CD4-positive, alpha-beta T cell treated with Interleukin-15 for 1 hour (primary cell): ENCODE measurements at regions not wholly inside any gene's neighbourhood (a gene's known extent, or its start where the extent isn't known, plus 50 kb on each side); places are given as distances from the start of the nearest gene placed in this dataset.

Experiments used
- DNase-seq: peaks from one replicate; pipeline ENCODE4 v3.0.0-alpha.2; 2020

DNA sequence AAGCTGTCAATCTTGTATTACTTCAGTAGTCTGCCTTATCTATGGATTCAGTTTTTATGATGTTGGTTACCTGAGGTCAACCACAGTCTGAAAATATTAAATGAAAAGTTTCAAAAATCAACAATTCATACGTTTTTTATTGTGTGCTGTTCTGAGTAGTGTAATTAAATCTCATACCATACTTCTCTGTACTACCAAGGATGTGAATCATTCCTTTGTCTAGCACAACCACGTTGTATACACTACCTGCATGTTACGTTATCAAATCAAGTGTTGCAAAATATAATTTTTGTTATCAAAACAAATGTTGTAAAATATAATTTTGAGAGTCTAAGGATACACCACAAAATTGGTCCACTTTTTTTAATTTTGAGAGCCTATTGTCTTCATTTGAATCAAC, 590.2 kb upstream of the SETBP1 start:
- DNase-seq, result no peak

GRCh38 chr18:44093253-44093652, 587.4 kb upstream of the SETBP1 start:
- no peak for DNase-seq

GRCh38 chr18:44096016-44096415, 584.7 kb upstream of the SETBP1 start:
- DNase-seq, result no peak

DNA sequence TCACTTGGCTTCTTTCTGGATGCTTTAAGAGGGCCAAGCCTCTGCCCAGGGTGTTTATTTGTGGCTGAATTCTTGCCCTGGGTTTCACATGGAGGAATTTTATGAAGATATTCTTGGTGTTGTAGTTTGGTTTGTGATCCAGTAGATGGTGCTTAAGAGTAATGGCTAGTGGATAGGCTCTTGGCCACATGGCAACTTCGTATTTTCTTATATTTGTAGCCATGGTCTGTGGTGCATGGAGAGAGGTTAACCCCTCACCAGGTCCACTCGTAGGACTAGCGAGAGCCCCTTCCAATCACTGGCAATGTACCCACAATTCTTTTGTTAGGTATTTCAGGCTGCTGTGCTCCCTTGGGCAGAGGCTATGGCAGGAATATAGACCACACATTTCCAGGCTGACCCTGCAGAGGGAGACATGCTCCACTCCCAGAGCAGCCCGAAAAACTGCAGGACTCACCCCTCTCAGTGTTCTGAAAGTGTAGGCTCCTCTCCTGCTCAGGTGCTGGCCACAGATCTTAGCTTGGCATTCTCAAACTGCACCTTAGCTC, 582.1 kb upstream of the SETBP1 start:
- no peak for DNase-seq

GRCh38 chr18:44107187-44107586, 573.5 kb upstream of the SETBP1 start:
- DNase-seq, result no peak

GRCh38 chr18:44111337-44111736, 569.4 kb upstream of the SETBP1 start:
- no peak for DNase-seq

DNA sequence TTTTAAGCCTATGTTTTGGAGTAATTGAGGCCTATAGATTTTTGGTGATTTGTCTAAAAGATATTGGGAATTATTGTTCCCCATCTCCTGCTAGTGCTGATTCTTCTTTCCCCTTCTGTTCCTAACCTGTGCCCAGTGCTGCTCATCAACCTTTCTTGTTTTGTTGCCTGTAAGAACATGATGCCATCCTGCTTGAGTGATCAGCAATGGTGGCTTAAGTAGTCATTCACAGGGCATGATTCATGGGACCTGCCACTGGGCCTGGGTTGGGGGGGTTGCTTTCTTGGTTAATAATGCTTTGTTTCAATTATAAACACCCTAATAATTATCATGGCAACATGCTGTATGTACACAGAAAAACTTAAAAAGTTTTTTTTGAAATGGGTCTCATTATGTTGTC, 562.9 kb upstream of the SETBP1 start:
- DNase-seq, result no peak

DNA sequence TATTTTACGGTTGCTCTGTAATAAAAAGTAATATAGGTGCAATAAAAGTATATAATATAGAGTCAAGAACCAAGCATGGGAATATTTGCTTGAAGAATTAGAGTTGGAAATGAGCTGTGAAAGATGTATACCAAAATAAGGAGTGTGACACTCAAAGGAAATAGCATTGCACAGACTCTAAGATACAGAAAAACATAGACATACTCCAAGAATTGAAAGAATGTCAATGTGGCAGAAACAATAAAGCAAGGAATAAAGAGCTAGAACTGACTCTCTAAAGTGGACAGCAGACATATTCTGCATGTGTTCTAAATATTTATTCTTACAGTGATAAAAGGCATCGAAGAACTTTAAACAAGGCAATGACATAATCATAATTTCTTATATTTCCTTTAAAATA, 561.1 kb upstream of the SETBP1 start:
- no peak for DNase-seq

DNA sequence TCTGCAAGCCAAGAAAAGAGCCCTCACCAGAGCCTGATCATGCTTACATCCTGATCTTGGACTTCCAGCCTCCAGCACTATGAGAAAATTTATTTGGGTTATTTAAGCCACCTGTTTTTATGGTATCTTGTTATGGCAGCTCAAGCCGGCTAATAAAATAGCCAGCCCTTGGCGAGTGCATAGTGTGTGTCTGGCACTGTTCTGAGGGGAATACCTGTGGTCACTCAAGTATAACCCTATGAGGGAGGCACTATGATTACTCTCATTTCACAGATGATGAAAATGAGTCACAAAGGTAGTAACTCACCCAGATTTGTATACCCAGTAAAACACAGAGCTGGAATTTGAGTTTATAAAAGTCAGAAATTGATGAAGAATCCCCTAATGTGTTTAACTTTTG, 556.9 kb upstream of the SETBP1 start:
- DNase-seq, result no peak

- DNase-seq, result no peak
These were observed 555.2 kb upstream of the SETBP1 start for GRCh38 chr18:44125446-44125845.

- no peak for DNase-seq
These were observed 554.1 kb upstream of the SETBP1 start for GRCh38 chr18:44126598-44126997.

- DNase-seq, result no peak
These were observed 552.3 kb upstream of the SETBP1 start for GRCh38 chr18:44128365-44128764.

DNA sequence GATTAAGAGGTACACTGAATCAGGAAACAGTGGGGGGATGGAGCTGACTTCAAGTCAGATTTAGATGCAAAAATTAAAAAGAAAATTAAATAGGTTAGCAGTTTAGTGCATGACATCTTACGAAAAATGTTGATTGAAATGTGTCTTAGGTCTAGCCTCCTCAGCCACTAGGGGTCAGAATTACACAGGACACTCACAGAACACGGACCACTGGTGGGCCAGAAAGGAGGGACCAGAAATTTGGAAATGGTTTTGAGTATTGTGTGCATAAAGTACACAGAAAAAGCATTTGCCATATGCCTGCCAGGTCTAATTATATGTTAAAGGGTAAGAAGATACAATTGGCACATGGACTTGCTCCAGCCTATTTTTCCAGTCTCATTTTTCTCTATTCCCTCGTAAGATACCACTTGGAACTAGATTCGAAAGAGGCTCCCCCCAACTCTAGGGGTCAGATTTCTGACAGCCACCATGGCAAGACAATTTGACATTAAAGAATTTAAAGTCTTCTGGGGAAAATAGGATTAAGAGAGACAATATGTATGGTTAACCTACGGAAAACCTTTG, 550.2 kb upstream of the SETBP1 start:
- DNase-seq, result no peak

- no peak for DNase-seq
These were observed 547.2 kb upstream of the SETBP1 start for GRCh38 chr18:44133483-44133882.

DNA sequence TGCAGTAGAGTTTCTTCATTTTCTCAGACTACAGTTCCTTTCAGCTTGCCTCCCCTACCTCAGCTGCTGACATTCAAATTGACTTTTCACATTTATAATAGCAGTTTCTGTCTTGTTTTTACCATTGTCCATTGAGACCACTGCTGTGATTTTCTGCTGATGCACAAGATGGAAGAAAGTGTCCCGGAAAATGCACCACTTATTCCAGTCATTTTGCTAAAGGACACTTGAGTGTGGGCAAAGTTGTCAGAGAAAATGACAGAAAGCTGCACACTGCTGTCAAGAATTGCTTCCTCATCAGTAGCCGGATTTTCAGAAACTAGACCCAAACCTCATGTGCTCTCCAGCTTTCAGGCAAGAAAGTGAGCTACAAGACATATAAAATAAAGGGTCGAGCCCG, 546.2 kb upstream of the SETBP1 start:
- no peak for DNase-seq

DNA sequence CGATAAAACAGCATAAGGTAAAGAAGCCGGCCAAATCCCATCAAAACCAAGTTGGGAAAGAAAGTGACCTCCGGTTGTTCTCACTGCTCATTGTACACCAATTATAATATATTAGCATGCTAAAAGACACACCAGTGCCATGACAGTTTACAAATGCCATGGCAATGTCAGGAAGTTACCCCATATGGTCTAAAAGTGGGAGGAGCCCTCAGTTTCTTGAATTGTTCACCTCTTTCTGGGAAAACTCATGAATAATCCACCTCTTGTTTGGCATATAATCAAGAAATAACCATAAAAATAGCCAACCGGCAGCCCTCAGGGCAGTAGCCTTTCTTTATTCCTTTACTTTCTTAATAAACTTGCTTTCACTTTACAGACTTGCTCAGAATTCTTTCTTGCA, 544.9 kb upstream of the SETBP1 start:
- no peak for DNase-seq

DNA sequence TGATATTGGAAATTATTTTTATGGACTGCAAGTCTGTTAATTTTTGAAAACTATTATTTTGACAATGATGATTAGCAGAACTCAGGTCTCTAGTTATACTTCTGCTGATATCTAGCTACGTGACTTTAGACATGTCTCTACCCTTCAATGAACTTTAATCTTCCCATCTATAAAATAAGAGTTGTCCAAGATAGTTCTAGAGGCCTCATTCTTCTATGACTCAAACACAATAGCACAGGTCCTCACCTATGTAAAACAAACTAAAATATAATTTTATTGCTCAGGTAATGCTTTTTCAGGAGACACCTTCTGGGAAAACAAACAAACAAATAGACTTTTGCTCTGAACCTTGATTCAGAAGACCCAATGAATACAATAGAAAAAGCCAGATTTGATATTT, 544.4 kb upstream of the SETBP1 start:
- no peak for DNase-seq

GRCh38 chr18:44143072-44143471, 537.6 kb upstream of the SETBP1 start:
- no peak for DNase-seq

DNA sequence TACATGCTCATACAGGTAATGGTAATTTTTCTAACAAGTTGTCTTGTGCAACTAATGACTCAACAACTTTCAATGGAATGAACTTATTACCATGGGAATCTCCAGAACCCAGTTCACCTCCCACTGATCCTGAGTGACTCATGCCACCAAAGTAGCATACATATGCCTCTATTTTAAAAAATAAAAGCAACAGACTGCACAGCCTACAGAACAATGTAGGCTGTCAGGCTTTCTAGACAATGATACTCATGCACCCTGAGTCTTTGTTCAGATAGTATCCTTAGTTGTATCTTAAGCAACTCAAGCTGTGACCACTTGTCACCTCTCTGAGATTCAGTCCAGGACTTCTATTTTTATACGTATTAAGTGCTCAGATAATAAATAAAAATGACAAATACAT, 531.0 kb upstream of the SETBP1 start:
- no peak for DNase-seq

DNA sequence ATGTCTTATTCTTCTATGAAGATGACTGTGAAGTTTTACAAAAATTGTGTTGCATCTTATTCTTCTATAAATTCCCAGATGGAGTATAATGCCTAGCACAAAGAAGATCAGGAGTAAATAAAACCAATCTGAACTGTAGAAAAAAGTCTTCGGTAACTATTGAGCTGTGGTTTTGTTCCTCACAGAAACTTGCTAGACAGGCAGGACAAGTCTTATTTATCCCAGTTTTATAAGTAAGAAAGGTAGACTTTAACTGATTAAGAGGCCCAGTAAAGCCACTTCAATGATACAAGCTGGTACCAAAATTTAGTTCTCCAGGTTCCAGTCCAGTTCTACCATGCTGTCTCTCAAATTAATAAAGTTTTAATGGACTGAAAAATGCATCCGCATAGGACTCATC, 526.7 kb upstream of the SETBP1 start:
- DNase-seq, result no peak

GRCh38 chr18:44156126-44156525, 524.6 kb upstream of the SETBP1 start:
- DNase-seq, result no peak

DNA sequence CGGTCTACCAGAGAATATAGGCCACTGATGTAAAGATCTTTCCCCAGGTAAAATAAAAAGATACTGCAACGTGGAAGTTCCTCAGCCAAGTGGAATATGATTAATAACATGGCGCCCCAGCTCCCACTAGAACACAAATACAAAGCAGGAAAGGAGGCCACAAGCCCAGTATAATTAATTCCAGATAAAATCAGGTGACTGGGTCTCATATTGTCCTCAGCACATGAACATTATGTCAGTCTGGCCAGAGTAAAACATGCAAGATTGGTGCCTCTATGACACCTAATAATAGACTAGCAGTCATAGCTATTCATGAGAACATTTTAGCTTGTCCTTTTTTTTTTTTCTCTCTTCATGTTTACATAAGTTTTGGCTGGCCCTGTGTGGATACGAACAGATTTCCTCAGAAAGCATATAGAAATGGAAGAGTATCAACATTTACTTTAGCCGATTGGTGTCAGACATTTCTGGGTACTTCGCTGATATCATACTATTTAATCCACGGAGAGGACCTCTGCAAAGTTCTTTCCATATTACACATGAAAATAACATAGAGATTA, 523.8 kb upstream of the SETBP1 start:
- DNase-seq, result no peak

- no peak for DNase-seq
These were observed 510.3 kb upstream of the SETBP1 start for GRCh38 chr18:44170208-44170880.

DNA sequence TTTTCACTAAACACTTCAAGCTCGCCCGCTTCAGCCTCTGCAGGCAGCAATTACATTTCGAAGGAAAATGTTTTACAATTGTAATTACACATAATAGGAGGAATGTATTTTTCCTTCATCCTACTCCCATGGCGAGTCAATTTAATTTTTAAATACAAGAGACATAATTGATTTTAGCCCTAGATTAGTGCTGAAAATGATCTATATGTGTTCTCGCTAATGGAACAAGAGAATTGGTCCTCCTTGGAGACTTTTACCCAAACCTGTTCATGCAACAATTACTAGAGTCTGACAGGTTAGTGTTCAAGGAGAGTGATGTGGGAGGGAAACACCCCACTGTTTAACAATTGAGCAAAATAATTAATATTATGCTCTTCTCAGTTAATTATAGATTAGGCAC, 509.4 kb upstream of the SETBP1 start:
- DNase-seq, result no peak

GRCh38 chr18:44175891-44176290, 504.8 kb upstream of the SETBP1 start:
- DNase-seq, result no peak
